ELR (cell line): ENCODE measurements at regions not wholly inside any gene's neighbourhood (a gene's known extent, or its start where the extent isn't known, plus 50 kb on each side); places are given as distances from the start of the nearest gene placed in this dataset.
A peak's percentile ranks its signal among the peaks of the same experiment; 100 is the strongest.
"Not testable (repeated sequence)": the region's sequence is repeated elsewhere in the genome, so short reads cannot be mapped to it uniquely, and the experiment has no call there.

ENCODE experiments used
- DNase-seq: peaks from one replicate; pipeline ENCODE4 v3.0.0-alpha.2; 2015; ENCODE audit warnings: low read depth

DNA sequence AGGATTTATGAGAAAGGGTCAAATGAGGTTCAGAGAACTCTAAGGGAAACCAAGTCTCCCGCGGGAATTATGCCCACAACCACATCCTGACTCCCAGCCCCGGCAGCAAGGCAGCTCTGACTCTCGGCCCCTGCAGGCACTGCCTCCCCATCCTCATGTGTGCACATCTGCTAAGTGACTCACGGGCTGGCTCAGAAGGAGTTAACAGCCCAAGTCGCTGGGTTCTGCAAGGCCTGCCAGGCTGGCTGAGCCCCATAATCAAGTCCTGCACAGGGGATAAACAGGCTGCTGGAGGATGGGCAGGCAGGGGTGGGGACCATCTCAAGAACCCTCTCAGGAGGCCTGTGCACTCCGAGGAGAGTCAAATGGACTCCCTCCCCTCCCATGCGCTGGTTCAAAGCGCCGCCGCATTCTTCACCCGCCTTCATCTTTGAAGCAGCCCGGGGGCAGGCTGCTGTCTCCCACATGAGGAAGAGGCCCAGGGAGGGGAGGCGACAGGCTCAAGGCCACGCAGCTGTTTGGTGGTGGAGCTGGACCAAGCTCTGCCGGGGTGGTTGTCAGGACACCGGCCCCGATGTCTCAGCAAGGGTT lies 344.3 kb downstream of the MATN1 start:
- DNase-seq, result peak; percentile 78

DNA sequence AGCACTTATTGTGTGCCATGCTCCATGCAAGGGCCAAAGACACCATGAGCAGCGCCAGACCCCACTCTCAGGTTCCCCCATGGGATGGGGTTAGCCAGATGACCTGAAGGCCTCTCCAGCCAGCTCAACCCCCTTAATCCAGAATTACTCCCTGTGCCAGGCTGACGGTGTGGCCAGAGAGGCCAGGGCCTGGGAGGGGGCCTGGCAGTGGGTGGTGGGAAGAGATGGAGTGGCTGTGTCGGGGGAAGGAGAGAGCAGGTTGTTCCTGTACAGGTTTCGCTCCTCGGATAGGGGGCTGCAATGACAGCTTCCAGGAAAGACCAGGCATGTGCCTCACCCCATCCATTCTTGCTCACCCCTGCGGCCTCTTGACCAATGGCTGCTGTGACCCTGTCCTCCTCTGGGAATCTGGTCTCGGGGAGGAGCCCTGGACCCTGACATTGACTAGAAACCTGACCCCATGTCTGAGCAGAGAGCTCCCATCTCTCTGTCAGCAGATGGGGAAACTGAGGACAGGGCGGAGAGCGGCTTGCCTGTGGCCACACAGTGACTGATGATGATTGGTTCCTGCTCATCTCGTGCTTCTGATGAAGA lies 345.3 kb downstream of the MATN1 start:
- no peak for DNase-seq

GRCh38 chr1:30377230-30378002 lies 346.0 kb downstream of the MATN1 start:
- no peak for DNase-seq

GRCh38 chr1:30376054-30376697 lies 347.2 kb downstream of the MATN1 start:
- DNase-seq, result no peak

DNA sequence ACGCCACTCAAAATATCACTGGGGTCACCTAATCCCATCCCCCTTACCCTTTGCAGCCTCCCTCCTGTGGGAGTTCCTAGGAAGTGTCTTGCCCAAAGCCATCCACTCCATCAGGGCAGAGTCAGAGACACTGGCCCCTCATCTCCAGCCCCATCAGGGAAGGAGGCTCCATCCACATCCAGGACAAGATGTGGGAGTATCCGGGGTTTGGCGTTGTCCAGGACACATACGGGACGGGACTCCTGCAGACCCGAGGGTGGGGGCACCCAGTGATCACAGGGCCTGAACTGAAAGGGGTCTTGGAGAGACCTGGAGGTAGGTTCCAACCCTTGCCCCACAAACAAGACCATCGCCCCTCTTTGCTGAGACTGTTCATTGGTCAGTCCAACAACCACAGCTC lies 348.2 kb downstream of the MATN1 start:
- DNase-seq, result no peak

DNA sequence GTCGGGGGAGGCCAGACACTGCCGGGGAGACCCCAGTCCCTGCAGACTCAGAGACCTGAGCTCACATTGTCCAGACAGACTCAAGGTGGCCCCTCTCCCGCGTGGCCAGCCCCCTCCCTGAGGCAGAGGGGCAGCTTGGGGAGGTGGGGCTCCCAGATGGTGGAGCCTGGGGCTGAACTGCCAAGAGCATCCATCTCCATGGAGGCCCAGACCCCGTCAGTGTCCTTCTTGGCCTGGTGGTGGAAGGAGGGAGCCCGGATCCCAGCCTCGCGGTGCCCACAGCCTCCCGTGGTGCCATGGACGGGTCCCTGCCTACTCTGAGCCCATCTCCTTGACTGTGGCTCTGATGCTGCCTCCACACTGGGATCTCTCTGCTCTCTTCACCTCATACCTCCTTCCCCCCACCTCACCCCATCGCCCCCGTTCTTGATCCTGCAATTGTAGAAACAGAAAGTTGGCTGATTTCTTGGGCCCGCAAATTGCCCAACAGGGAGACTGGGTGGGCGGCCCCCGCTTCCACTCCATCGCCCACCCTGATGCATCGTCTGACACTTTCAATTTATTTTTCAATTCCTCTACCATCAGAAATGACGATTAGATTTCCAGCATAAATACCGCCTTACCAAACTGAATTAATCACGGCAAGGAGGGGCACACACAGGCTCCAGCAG lies 348.9 kb downstream of the MATN1 start:
- DNase-seq, result no peak

- no peak for DNase-seq
Observed at GRCh38 chr1:30373471-30374399, 349.6 kb downstream of the MATN1 start.

DNA sequence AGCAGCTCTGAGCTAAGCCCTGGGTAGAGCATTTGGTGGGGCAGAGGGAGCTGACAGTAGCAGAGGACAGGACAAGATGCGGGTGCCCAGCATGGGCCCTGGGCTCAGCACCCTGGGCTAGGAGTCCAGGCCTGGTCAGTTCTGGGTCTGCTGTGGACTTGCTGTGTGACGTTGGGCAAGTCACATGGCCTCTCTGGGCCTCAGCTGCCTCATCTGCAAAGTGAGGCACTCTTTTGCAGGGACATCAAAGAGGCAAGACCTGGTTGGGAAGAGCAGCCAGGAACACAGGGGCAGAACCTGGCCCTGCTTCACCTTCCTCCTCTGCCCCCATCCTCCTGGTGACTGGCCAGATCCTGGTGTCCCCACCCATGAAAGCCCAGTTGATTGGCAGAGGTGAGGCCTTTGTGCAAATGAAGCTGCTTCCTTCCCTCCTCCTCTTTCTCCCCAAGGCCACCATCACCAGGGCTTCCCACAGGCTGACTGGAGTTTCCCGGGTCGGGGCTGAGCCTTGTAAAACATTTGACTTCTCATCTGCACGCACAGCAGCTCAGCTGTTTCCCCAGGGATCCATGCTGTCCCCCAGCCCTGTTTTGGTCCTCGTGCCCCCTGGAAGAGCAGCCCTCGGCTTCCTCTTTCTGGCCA lies 350.5 kb downstream of the MATN1 start:
- DNase-seq, result no peak

DNA sequence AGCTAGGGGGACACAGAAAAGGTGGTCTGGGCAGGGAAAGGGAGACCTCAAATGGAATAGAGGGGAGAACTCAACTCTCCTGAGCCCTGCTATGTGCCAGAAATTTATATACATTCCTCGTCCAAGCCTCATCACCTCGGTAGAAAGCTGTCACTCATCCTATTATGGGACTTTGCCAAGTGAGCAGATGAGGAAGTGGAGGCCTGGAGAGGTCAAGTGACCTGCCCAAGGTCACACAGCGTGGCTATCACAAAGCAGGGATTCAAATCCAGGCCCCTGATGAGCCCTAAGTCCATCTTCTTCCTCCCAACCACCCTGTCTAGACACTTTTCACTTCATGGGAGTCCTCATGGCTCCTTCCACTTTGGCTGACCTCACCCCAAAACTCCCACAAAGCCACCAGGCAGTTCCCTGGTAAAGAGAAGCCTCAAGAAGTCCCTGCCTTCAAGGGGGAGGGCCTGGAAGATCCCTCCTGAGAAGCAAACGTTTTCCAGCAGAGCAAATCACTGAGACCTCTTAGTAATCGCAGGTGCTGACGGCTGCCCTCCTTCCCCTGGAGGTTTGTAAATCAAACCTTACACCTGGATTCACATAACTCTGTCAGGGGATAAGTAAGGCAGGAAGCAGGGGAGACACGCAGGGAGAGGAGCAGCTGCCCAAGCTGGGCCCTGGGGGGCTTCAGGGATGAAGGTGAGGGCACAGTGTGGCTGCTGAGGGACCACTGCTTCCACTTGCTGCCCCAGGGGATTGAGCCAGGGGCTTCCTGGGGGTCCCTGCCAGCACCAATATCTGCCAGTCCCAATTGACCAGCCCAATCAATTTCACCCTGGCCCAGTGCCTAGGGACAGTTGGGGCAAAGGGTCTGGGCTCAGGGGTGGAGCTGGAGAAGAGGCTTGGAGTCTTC lies 351.2 kb downstream of the MATN1 start:
- DNase-seq, result no peak

GRCh38 chr1:30371179-30371788 lies 352.1 kb downstream of the MATN1 start:
- DNase-seq, result no peak

DNA sequence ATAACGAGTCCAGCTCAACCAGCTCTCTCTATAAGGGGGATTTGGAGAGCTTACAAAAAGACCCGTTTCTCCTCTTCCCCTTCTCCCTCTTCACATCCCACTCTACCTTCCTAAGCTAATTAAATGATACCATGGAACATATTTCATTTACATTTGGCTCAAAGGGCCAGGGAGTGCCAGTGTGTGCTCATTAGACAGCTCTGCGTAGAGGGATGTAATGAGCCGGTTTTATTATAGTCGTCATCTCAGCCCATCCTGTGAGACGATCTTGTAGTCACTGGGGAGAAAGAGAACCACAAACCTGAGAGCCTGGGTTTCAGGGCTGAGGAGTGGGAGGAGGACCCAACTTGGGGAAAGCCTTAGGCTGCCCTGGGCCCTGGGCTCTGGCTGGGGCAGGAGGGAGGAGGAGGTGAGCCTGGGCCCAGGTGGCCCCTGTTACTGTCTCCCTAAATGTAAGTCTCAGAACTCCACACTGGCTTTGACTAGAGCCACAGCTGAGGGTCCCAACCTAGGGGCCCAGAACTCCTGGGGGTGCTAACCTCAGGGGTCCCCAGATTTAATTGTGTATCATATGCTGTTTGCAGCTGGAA lies 354.6 kb downstream of the MATN1 start:
- DNase-seq, result no peak

- no peak for DNase-seq
Observed at GRCh38 chr1:30366911-30367310, 356.5 kb downstream of the MATN1 start.

DNA sequence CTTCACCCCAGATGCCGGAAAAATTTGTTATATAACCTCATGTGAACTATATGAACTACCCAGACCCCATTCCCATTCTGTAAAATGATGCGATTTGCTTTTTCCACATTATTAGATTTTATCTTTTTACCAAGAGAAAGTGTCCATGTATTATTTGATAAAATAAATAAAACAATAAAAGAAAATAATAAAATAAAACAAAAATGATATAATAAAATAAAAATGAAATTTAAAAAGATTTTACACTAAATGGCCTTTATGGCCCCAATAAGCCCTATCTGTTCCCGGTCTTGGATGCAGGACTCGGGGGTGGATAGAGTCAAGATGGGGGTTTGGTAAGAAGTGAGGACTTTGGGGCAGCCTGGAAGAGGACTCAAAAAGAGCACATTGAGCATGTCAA lies 357.2 kb downstream of the MATN1 start:
- no peak for DNase-seq

- DNase-seq, result no peak
Observed at GRCh38 chr1:30365596-30365995, 357.8 kb downstream of the MATN1 start.

GRCh38 chr1:30363031-30363430 lies 360.4 kb downstream of the MATN1 start:
- DNase-seq, result no peak

DNA sequence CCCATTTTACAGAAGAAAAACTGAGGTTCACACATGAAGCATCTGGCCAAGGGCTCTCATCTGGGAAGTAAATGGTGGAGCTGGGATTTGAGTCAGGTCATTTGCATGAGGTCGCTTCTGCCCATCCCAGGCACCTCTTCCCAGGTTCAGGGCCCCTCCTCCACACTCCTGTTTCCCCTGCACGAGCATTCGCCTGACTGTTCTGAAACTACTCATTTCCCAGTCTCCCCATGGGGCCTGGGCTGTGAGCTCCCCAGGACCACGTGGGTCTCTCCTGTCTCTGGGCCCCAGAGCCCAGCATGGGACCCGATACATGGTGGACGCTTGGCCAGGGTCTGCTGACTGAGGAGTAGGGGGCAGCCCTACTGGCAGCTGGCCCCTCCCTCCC lies 360.8 kb downstream of the MATN1 start:
- no peak for DNase-seq

DNA sequence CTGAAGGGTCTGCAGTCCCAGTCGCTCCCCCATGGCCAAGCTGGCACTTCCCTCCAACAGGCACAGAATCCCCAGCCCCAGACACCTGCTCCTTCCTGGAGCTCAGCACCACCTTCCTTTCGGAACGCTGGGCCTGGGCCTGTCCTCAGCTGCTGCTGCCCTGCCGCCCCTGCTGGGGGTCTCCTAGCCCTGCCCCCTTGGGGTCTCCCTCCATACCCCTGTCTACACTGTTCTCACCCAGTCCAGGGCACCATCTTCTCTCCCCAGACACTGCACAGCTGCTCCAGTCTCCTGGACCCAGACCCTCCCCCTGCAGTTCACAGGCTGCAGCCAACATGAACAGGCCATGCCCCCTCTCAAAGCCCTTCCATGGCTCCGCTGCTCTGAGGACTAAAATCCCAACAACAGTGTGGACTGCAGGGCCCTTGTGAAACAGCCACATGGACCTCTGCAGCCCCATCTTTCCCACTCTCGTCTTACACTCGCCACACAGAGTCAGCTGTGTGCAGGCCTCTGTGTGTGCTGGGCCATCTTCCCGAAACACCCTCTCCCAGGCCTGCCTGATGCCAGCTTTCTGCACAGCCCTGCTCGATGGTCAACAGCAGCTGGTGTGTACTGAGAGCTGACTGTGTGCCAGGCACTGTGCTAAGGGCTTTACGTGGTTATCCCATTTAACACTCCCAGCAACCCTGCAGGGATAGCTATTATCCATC lies 361.3 kb downstream of the MATN1 start:
- DNase-seq, result not testable (repeated sequence)

DNA sequence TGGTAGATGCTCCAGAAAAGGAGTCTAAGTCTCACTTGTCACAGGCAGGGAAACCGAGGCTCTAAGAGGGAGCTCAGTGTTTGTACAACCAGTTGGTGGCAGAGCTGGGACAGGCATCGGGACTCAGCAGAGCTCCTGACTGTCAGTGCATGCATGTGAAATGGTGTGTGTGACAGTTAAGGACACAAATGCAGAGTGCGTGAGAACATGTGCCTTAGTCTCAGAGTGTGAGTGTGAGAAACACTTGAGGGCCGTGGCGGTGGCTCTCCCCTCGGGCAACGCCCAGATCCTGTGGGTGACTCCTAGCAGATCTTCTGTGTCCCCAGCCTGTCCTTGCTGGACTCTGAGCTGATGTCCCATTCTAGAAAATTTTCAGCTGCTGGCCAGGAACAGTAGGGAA lies 362.6 kb downstream of the MATN1 start:
- DNase-seq, result no peak
